ENCODE measurements at regions not wholly inside any gene's neighbourhood (a gene's known extent, or its start where the extent isn't known, plus 50 kb on each side); places are given as distances from the start of the nearest gene placed in this dataset.

- no peak for ATAC-seq
- TF ChIP-seq ARNTL (CRISPR knock-in tag; IDR thresholded peaks at IDR 0.05; ENCODE audit: borderline replicate concordance, low read depth) (no peak), TSHZ2 (CRISPR knock-in tag; IDR thresholded peaks at IDR 0.05) (no peak), RARB (CRISPR knock-in tag; IDR thresholded peaks at IDR 0.05) (no peak), ZNF565 (CRISPR knock-in tag; conservative IDR thresholded peaks at IDR 0.05; ENCODE audit: low read depth) (no peak), OSR1 (CRISPR knock-in tag; IDR thresholded peaks at IDR 0.05) (no peak), ZNF70 (CRISPR knock-in tag; IDR thresholded peaks at IDR 0.05) (no peak), TCF4 (CRISPR knock-in tag; IDR thresholded peaks at IDR 0.05; ENCODE audit: borderline replicate concordance) (no peak), CSRNP3 (CRISPR knock-in tag; IDR thresholded peaks at IDR 0.05) (no peak), GLIS3 (CRISPR knock-in tag; IDR thresholded peaks at IDR 0.05) (no peak), ESRRG (CRISPR knock-in tag; IDR thresholded peaks at IDR 0.05) (no peak), PATZ1 (CRISPR knock-in tag; IDR thresholded peaks at IDR 0.05; ENCODE audit: borderline replicate concordance) (no peak)
Observed at GRCh38 chr18:78611201-78611800, 368.3 kb upstream of the SALL3 start.

- TF ChIP-seq ISL1 (CRISPR knock-in tag; IDR thresholded peaks at IDR 0.05) (no peak), ZFP30 (CRISPR knock-in tag; IDR thresholded peaks at IDR 0.05) (no peak), POU6F1 (CRISPR knock-in tag; IDR thresholded peaks at IDR 0.05; ENCODE audit: borderline replicate concordance, low read depth) (no peak), ZC3H10 (CRISPR knock-in tag; IDR thresholded peaks at IDR 0.05) (no peak), CSRNP3 (CRISPR knock-in tag; IDR thresholded peaks at IDR 0.05) (no peak), PATZ1 (CRISPR knock-in tag; IDR thresholded peaks at IDR 0.05; ENCODE audit: borderline replicate concordance) (no peak)
- ATAC-seq = no peak
Observed at GRCh38 chr18:78611869-78612268, 367.7 kb upstream of the SALL3 start.

- no peak for ATAC-seq
- TF ChIP-seq ZC3H10 (CRISPR knock-in tag; IDR thresholded peaks at IDR 0.05) = no peak
- no peak for TF ChIP-seq ZFP3 (CRISPR knock-in tag; IDR thresholded peaks at IDR 0.05)
- TF ChIP-seq TSHZ2 (CRISPR knock-in tag; IDR thresholded peaks at IDR 0.05) = no peak
- no peak for TF ChIP-seq GLIS3 (CRISPR knock-in tag; IDR thresholded peaks at IDR 0.05)
- no peak for TF ChIP-seq POU6F1 (CRISPR knock-in tag; IDR thresholded peaks at IDR 0.05; ENCODE audit: borderline replicate concordance, low read depth)
- no peak for TF ChIP-seq PATZ1 (CRISPR knock-in tag; IDR thresholded peaks at IDR 0.05; ENCODE audit: borderline replicate concordance)
- TF ChIP-seq TOX (CRISPR knock-in tag; IDR thresholded peaks at IDR 0.05; ENCODE audit: borderline replicate concordance) = no peak
- no peak for TF ChIP-seq OSR1 (CRISPR knock-in tag; IDR thresholded peaks at IDR 0.05)
- TF ChIP-seq ZFP30 (CRISPR knock-in tag; IDR thresholded peaks at IDR 0.05) = no peak
- no peak for TF ChIP-seq ISL1 (CRISPR knock-in tag; IDR thresholded peaks at IDR 0.05)
- TF ChIP-seq ZNF565 (CRISPR knock-in tag; conservative IDR thresholded peaks at IDR 0.05; ENCODE audit: low read depth) = no peak
Observed at GRCh38 chr18:78612318-78612717, 367.3 kb upstream of the SALL3 start.
